ENCODE measurements at regions not wholly inside any gene's neighbourhood (a gene's known extent, or its start where the extent isn't known, plus 50 kb on each side); places are given as distances from the start of the nearest gene placed in this dataset.

GRCh38 chr4:123913598-123913997 lies 517.0 kb downstream of the SPRY1 start:
- TF ChIP-seq POLR2A (IDR thresholded peaks at IDR 0.05), result no peak
- TF ChIP-seq, protein P1, sequence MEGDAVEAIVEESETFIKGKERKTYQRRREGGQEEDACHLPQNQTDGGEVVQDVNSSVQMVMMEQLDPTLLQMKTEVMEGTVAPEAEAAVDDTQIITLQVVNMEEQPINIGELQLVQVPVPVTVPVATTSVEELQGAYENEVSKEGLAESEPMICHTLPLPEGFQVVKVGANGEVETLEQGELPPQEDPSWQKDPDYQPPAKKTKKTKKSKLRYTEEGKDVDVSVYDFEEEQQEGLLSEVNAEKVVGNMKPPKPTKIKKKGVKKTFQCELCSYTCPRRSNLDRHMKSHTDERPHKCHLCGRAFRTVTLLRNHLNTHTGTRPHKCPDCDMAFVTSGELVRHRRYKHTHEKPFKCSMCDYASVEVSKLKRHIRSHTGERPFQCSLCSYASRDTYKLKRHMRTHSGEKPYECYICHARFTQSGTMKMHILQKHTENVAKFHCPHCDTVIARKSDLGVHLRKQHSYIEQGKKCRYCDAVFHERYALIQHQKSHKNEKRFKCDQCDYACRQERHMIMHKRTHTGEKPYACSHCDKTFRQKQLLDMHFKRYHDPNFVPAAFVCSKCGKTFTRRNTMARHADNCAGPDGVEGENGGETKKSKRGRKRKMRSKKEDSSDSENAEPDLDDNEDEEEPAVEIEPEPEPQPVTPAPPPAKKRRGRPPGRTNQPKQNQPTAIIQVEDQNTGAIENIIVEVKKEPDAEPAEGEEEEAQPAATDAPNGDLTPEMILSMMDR (IDR thresholded peaks at IDR 0.05), result no peak
- TF ChIP-seq EP300 (IDR thresholded peaks at IDR 0.05), result no peak
